ENCODE measurements at regions not wholly inside any gene's neighbourhood (a gene's known extent, or its start where the extent isn't known, plus 50 kb on each side); places are given as distances from the start of the nearest gene placed in this dataset.
"Not testable (repeated sequence)": the region's sequence is repeated elsewhere in the genome, so short reads cannot be mapped to it uniquely, and the experiment has no call there.

GRCh38 chr1:230591678-230592077 lies 50.6 kb upstream of the COG2 start:
- DNase-seq = no peak

DNA sequence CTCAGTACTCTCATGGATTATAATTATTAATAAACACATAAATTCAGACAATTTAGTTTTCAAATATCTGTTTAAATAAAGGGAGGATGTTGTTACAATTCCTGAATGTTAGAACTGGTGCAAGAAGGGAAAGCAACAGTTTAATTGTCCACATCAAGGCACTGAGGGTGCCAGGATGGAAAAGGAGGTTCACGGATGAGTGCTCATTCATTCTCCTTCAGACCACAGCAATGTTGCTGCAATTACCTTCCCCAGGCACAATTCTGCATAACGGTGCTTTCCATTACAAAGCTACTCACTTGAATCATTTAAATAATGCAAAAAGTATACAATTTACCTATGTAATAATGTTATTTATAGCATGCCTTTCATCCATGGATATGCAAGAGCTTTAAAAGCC lies 52.3 kb upstream of the COG2 start:
- no peak for DNase-seq

GRCh38 chr1:230588323-230588746 lies 53.9 kb upstream of the COG2 start:
- DNase-seq = no peak

DNA sequence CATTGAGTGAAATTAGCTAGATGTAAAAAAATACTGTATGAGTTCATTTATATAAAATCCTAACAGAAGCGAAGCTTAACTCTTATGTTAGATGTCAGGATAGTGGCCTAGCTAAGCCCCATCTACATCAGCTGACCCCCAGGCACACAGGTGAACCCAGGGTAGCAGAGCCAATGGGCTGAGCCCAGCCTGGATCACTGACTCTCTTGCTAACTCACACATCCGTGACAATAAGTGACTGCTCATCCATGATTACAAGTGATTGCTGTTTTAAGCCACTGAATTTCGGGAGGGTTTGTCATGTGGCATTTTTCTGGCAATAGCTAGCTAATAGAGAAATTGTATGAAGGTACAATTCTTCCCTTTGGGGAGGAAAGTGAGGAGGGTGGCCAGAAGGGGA lies 55.2 kb upstream of the COG2 start:
- DNase-seq = no peak

GRCh38 chr1:230584660-230585059 lies 57.6 kb upstream of the COG2 start:
- no peak for DNase-seq

DNA sequence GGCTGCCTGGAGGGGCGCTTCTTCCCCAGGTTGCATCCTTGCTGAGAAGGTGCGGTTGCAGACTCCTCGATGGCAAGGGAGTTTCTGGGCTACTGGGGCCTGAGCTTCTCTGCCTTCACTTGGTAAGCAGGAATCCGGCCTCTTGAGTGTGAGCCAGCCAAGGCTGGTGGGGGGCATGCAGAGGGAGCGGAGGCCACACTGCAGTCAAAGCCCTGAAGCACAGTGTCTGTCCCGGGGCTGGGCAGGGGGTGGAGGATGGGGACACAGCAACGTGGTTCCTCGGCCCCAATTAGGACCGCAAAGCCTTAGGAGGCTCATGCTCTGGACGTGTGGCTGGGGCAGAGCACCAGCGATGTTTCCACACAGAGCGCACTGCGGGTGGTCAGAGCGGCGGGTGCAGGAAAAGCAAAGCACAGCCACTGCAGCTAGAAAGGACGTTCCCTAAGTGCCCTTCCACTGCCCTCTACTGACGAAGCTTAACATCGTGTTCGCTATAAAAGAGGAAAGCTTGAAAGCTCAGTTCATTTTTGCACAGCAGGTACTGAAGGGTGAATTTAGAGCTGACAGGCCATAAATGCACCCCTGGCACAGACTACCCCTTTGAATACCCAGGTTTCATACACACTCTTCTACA lies 60.7 kb upstream of the COG2 start:
- DNase-seq = no peak

- DNase-seq = no peak
Measured at GRCh38 chr1:230578616-230579015, 63.7 kb upstream of the COG2 start.

- DNase-seq = no peak
Measured at GRCh38 chr1:230577537-230577936, 64.7 kb upstream of the COG2 start.

DNA sequence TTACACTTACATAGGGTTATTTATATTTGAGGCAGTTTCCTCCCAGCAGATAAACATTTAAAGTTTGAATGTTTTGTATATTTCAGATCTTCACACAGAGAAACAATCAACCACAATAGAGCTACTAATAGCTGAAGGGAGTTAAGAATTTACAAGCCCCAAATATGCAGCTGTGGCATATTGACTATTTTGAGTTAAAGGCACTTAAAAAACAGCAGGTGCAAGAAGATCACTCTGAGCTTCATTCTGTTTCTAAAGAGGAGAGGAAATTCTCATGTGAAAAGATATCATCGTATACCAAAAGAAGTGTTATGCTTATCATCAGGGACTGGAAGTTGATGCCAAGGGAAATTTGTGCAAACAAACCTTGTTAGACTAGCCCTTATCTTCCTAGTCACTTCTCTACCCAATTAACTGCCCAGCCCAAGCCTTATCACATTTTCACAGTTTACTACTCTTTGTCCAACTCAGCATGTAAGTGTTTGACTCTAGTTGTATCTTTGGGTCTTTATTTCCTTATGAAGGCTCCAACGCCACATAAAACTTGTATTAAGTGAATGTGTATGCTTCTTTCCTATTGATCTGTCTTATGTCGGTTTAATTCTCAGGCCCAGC lies 66.3 kb upstream of the COG2 start:
- DNase-seq = no peak

DNA sequence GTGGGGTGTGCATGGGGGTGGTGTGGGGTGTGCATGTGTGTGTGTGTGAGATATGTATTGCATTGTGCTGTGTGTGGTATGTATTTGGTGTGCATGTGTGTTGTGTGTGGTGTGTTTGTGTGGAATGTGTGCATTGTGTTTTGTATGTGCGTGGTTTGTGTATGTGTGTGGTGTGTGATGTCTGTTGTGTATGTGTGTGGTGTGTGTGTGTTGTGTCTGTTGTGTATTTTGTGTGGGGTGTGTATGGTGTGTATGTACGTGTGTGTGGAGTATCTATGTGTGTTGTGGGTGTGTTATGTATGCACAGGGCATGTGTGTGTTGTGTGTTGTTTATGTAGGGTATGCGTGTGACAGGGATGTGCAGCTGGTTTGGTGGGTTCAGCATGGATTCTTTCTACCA lies 67.8 kb upstream of the COG2 start:
- DNase-seq = no peak

GRCh38 chr1:230573658-230574057 lies 68.6 kb upstream of the COG2 start:
- no peak for DNase-seq

DNA sequence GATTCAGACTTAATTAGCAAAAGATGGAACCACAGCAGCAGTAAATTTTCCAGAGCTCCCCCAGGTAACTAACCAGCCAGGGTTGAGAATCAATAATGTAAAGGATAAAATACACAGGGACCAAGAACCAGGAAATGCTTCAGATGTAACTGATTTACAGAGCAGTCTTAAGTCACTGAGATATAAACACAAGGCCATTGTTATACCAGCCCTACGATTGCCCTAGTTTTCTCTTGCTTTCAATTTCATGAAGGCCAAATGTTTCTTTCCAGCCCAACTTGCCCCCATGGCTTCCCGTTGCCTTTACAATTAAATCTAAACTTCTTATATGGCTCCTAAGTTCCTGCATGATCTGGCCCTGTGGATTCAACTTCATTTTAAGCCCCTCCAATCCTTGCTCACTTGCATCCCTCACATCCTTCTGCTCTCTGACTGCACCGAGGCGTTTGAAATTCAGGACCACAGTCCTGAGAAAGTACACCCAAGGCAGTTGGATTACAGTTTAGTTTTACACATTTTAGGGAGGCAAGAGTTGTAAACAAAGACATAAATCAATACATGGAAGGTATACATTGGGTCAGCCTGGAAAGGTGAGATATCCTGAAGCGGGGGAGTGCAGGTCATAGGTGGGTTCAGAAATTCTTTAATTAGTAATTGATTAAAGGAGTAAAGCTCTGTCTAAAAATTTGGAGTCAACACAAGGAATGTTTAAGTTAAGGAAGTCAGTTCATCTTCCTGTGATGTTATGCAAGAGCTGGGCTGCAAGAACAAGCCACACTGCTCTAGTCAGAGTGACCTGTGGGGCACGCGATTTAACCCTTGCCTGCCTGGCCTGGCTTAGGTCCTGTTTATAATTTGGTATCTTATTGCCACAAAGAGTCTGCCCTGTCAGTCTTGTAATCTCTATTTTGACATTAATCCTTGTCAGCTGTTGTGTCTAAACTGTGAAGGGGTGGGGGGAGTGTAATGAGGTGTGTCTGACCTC lies 69.9 kb upstream of the COG2 start:
- DNase-seq = peak; percentile 23

GRCh38 chr1:230570724-230571360 lies 71.4 kb upstream of the COG2 start:
- DNase-seq = no peak

DNA sequence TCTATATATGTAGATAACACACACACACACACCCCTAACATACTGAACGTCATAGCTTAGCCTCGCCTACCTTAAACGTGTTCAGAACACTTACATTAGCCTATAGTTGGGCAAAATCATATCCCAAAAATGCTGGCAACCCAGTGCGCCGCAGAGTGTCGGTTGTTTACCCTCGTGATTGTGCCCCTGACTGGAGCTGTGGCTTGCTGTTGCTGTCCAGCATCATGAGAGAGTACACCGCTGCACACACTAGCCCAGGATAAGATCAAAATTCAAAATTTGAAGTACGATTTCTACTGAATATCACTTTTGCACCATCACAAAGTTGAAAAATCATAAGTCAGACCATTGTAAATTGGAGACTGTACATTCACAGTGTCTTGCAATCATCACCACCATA lies 73.1 kb upstream of the COG2 start:
- DNase-seq = no peak

- DNase-seq = no peak
Measured at GRCh38 chr1:230568676-230569075, 73.6 kb upstream of the COG2 start.

DNA sequence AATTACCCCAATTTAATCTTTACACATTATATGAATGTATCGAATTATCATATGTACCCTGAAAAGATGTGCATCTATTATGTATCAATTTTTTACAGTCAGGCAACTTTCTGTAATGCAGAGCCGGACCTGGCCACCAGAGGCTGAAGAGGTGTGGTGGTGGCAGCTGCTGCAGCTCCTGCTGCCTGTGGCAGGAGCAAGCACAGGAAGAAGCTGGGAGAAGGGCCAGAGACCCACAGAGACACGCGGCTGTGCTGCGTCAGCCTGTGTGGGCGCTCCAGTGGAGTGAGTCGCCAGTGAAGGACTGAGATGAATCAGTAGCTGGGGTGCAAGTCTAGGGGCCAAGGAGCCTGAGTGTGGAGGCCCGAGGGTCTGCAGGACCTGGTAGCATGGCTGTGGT lies 74.3 kb upstream of the COG2 start:
- DNase-seq = no peak

DNA sequence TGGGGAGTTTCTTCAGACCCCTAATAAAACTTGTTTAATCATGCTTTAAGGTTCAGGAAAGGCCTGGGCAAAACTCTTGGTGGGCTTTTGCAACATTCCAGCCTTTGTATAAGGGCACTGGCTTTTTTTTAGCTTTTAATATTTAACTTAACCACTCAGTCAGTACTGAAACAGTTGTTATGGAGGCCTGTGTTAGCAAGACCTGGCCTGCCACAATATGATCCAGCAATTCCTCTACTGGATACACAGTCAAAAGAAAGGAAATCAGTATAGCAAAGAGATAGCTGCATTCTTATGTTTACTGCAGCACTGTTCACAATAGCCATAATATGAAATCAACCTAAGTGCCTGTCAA lies 75.1 kb upstream of the COG2 start:
- DNase-seq = no peak

DNA sequence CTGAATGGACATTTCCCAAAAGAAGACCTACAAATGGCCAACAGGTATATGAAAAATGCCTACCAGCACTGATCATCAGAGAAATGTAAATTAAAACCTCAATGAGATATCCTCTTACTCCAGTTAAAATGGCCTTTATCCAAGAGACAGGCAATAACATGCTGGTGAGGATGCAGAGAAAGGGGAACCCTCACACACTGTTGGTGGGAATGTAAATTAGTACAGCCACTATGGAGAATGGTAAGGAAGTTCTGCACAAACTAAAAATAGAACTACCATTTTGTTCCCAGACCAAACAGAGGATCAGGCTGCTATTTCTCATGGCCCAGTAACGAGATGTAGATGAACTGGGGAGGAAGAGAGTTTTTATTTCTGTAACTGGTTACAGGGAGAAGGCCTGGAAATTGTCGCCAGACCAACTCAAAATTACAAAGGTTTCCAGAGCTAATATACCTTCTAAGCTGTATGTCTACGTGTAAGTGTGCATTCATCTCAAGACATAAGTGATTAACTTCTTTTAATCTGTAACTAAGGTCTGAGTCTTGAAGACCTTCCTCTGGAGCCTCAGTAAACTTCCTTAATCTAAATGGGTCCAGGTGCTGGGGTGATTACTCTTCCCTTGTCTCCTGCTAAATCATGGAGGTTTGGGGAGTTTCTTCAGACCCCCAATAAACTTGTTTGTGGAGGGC lies 75.6 kb upstream of the COG2 start:
- DNase-seq = not testable (repeated sequence)

DNA sequence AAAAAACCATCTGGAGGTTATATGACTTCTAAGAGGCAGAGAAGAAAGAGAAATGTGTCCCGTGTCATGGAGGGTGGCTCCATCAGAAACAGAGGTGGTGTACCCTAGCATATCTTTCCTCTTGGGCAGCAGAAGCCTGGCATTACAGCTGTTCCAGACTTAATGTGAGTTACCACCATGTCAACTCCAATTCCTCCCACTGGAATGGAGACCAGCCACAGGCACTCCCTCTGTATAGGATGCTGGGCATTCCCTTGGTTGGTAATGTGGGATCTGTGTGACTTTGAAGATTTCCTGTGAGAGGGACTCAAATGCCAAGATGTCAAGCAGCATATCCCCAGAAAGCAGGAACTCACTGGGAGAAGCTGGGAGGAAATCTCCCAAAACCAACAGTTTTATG lies 77.1 kb upstream of the COG2 start:
- no peak for DNase-seq

DNA sequence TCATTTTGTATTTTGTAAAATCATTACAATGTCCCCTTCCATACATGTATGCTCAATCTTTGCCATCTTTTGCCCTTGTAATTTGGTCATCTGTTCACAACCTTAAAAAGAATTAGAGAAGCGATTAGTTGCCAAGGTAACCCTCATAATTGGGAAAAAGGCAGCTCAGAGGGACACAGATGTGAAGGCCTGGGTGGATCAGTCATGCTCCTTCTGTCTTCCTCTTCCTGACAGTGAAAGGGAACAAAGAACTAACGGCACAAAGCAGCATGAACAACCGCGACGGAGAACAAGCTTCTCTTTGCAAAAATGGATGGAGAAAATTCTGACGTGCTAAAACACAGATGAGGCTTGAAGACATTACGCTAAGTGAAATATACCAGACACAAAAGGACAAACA lies 78.7 kb upstream of the COG2 start:
- DNase-seq = peak; percentile 35

DNA sequence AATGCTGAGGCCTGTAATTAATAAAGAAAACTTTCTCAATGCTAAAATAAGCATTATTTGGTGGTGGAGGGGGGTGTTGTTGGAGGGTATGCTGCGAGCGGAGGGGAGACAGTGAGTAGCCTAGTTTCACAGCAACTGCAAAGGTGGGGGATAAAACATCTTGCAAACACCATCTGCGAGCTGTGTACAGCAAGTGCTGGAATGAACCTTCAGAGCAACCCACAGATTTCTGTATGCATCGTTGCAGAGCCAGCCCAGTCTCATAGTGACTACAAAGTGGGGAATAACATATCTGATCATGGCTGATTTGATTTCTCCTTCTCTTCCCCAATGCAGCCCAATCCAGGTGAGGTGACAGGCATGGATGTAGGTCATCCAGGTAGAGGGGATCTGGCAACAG lies 80.7 kb upstream of the COG2 start:
- DNase-seq = no peak

GRCh38 chr1:230558324-230558723 lies 84.0 kb upstream of the COG2 start:
- DNase-seq = no peak

- DNase-seq = no peak
Measured at GRCh38 chr1:230556453-230556852, 85.8 kb upstream of the COG2 start.

All from retina (tissue), 1 donor.